DND-41 (cell line): ENCODE measurements at regions not wholly inside any gene's neighbourhood (a gene's known extent, or its start where the extent isn't known, plus 50 kb on each side); places are given as distances from the start of the nearest gene placed in this dataset.

Experiments used
- ATAC-seq: fragments of 200-7000 bp; cut with Tn5 transposase; 3 replicates; pipeline ENCODE4 v1.9.1; 2021; ENCODE audit warnings: low read depth; ENCODE audit not compliant: insufficient read depth
- DNase-seq: peaks from one replicate; pipeline ENCODE4 v3.0.0-alpha.2; 2020
- H2AFZ ChIP-seq: 2 replicates; pipeline ENCODE4 v1.6.0; 2012; ENCODE audit warnings: low read depth, low read length
- H3K27ac ChIP-seq: 2 replicates; pipeline ENCODE4 v1.5.1; 2012; ENCODE audit warnings: low read length, inconsistent platforms
- H3K27me3 ChIP-seq: fragments of 200-600 bp; sonication (generic); 2 replicates; pipeline ENCODE4 v1.6.0; 2012; ENCODE audit warnings: low read length, mild to moderate bottlenecking, inconsistent platforms; ENCODE audit not compliant: insufficient read depth, poor library complexity
- H3K36me3 ChIP-seq: 2 replicates; pipeline ENCODE4 v1.5.1; 2012; ENCODE audit warnings: low read length, inconsistent platforms; ENCODE audit not compliant: insufficient read depth
- H3K4me1 ChIP-seq: 2 replicates; pipeline ENCODE4 v1.5.1; 2012; ENCODE audit warnings: mild to moderate bottlenecking, low read length; ENCODE audit not compliant: insufficient read depth
- H3K4me2 ChIP-seq: 2 replicates; pipeline ENCODE4 v1.6.0; 2012; ENCODE audit warnings: mild to moderate bottlenecking, moderate library complexity, low read length, inconsistent platforms; ENCODE audit not compliant: insufficient read depth
- H3K4me3 ChIP-seq, 2 experiments: fragments of 200-600 bp in 1 of 2; shearing (Covaris generic) in 1 of 2; 2 replicates each; pipeline ENCODE4 v1.5.1; 2012 to 2016; ENCODE audit warnings: inconsistent platforms in 2 of 2, low read length in 2 of 2, mild to moderate bottlenecking in 2 of 2, low read depth in 1 of 2, moderate library complexity in 1 of 2
- H3K79me2 ChIP-seq: 2 replicates; pipeline ENCODE4 v1.6.0; 2012; ENCODE audit warnings: low read length, inconsistent platforms; ENCODE audit not compliant: insufficient read depth
- H3K9ac ChIP-seq: 2 replicates; pipeline ENCODE4 v1.6.0; 2012; ENCODE audit warnings: low read depth, mild to moderate bottlenecking, inconsistent platforms, low read length, moderate library complexity
- H3K9me3 ChIP-seq: 2 replicates; pipeline ENCODE4 v1.5.1; 2012; ENCODE audit warnings: low read length, moderate library complexity, mild to moderate bottlenecking, inconsistent platforms; ENCODE audit not compliant: insufficient read depth, severe bottlenecking
- H4K20me1 ChIP-seq: 2 replicates; pipeline ENCODE4 v1.6.0; 2012; ENCODE audit warnings: low read length; ENCODE audit not compliant: insufficient read depth
- CTCF ChIP-seq: IDR thresholded peaks from 2 replicates; pipeline ENCODE4 v1.5.1; 2012; ENCODE audit warnings: borderline replicate concordance, low read length, moderate library complexity, mild to moderate bottlenecking; ENCODE audit not compliant: poor library complexity, severe bottlenecking; ENCODE audit errors: extremely low read depth
- EZH2 ChIP-seq: IDR thresholded peaks from 3 replicates; pipeline ENCODE4 v1.6.1; 2012; ENCODE audit warnings: borderline replicate concordance, low read depth, mild to moderate bottlenecking, moderate library complexity, low read length, inconsistent platforms; ENCODE audit not compliant: severe bottlenecking

GRCh38 chr16:80367037-80367658, 173.6 kb upstream of the DYNLRB2 start:
- Histone ChIP-seq H3K9ac (no peak overlapping the region), H2AFZ (no peak overlapping the region), H3K36me3 (no peaks in the 10 kb centered on the region), H3K27ac (no peak overlapping the region), H3K4me2 (no peak overlapping the region), H3K79me2 (no peaks in the 10 kb centered on the region), H3K9me3 (no peaks in the 10 kb centered on the region), H3K4me3 (no peak overlapping the region), H4K20me1 (no peaks in the 10 kb centered on the region), H3K4me1 (no peaks in the 10 kb centered on the region), H3K27me3 (no peaks in the 10 kb centered on the region)
- TF ChIP-seq CTCF: no peak
- no peak for TF ChIP-seq EZH2
- ATAC-seq: no peak
- DNase-seq: no peak

- Histone ChIP-seq H3K4me2 (no peak overlapping the region), H2AFZ (no peak overlapping the region), H3K4me1 (no peaks in the 10 kb centered on the region), H3K27ac (no peak overlapping the region), H3K36me3 (no peaks in the 10 kb centered on the region), H3K9me3 (no peaks in the 10 kb centered on the region), H3K27me3 (no peaks in the 10 kb centered on the region), H4K20me1 (no peaks in the 10 kb centered on the region), H3K79me2 (no peaks in the 10 kb centered on the region), H3K9ac (no peak overlapping the region), H3K4me3 (no peak overlapping the region)
- DNase-seq (no peak), ATAC-seq (no peak)
- TF ChIP-seq EZH2 (no peak), CTCF (no peak)
Measured at GRCh38 chr16:80366023-80366422, 174.8 kb upstream of the DYNLRB2 start.

GRCh38 chr16:80362816-80363215, 178.0 kb upstream of the DYNLRB2 start:
- Histone ChIP-seq H3K27me3 (no peaks in the 10 kb centered on the region), H3K79me2 (no peaks in the 10 kb centered on the region), H4K20me1 (no peaks in the 10 kb centered on the region), H3K9me3 (no peaks in the 10 kb centered on the region), H3K27ac (no peak overlapping the region), H2AFZ (no peak overlapping the region), H3K4me2 (no peak overlapping the region), H3K4me3 (no peak overlapping the region), H3K36me3 (no peaks in the 10 kb centered on the region), H3K9ac (no peak overlapping the region), H3K4me1 (no peaks in the 10 kb centered on the region)
- no peak for ATAC-seq
- TF ChIP-seq EZH2 (no peak), CTCF (no peak)
- DNase-seq: no peak
